Breast epithelium (tissue), 3 donors: ENCODE measurements at regions not wholly inside any gene's neighbourhood (a gene's known extent, or its start where the extent isn't known, plus 50 kb on each side); places are given as distances from the start of the nearest gene placed in this dataset.

ENCODE experiments used
- POLR2A ChIP-seq: fragments of 450-650 bp; IDR thresholded peaks from one replicate; pipeline ENCODE4 v1.6.1; 2016; ENCODE audit warnings: antibody characterized with exemption, mild to moderate bottlenecking, moderate library complexity
- TF ChIP-seq, protein P1 (sequence below), 3 donors: fragments of 450-650 bp; IDR thresholded peaks; one replicate each; pipeline ENCODE4 v1.5.1; 2016 to 2017; ENCODE audit warnings: antibody characterized with exemption in 3 of 3, mild to moderate bottlenecking in 3 of 3, moderate library complexity in 3 of 3

DNA sequence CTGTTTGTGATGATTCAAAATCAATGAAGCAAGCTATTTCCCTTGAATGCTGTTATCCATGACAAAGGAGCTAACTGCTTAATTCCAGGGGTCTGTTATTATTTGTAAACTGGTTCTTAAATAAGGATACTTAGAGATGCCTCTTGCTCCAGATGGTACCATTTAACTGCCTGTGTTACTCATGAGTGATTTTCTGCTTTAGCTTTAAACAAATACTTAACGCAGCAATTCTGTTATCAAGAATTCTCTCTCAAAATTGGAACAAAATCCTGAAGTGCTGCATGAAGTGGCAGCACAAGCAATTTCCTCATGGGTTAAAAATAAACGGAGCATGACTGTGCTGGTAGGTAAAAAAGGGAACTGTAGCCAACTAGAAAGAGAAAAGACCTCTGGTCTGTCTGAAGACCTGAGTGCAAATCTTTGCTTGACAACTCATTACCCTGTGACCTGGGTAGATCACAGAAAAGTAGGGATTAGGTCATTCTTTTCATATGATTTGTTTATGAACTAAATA is 62.5 kb upstream of the GBE1 start:
- no peak for TF ChIP-seq POLR2A
- TF ChIP-seq, protein P1, sequence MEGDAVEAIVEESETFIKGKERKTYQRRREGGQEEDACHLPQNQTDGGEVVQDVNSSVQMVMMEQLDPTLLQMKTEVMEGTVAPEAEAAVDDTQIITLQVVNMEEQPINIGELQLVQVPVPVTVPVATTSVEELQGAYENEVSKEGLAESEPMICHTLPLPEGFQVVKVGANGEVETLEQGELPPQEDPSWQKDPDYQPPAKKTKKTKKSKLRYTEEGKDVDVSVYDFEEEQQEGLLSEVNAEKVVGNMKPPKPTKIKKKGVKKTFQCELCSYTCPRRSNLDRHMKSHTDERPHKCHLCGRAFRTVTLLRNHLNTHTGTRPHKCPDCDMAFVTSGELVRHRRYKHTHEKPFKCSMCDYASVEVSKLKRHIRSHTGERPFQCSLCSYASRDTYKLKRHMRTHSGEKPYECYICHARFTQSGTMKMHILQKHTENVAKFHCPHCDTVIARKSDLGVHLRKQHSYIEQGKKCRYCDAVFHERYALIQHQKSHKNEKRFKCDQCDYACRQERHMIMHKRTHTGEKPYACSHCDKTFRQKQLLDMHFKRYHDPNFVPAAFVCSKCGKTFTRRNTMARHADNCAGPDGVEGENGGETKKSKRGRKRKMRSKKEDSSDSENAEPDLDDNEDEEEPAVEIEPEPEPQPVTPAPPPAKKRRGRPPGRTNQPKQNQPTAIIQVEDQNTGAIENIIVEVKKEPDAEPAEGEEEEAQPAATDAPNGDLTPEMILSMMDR (IDR thresholded peaks at IDR 0.05): no peak
